Hematopoietic multipotent progenitor cell (in vitro differentiated cells): ENCODE measurements at regions not wholly inside any gene's neighbourhood (a gene's known extent, or its start where the extent isn't known, plus 50 kb on each side); places are given as distances from the start of the nearest gene placed in this dataset.

Experiments used
- DNase-seq, 3 donors: peaks; one replicate each; pipeline ENCODE4 v3.0.0-alpha.2; 2011 to 2015; ENCODE audit warnings: low read depth in 2 of 3, low spot score in 2 of 3

GRCh38 chr9:129405089-129405826, 215.6 kb downstream of the C9orf50 start:
- DNase-seq, result no peak

- no peak for DNase-seq
Measured at GRCh38 chr9:129404621-129405020, 216.3 kb downstream of the C9orf50 start.

GRCh38 chr9:129403779-129404620, 216.9 kb downstream of the C9orf50 start:
- DNase-seq, result no peak

GRCh38 chr9:129402931-129403778, 217.7 kb downstream of the C9orf50 start:
- DNase-seq, result no peak

- no peak for DNase-seq
Measured at GRCh38 chr9:129402371-129402739, 218.5 kb downstream of the C9orf50 start.

- no peak for DNase-seq
Measured at GRCh38 chr9:129401623-129402370, 219.1 kb downstream of the C9orf50 start.

GRCh38 chr9:129400971-129401622, 219.8 kb downstream of the C9orf50 start:
- no peak for DNase-seq

- DNase-seq, result no peak
Measured at GRCh38 chr9:129400001-129400970, 220.6 kb downstream of the C9orf50 start.

- no peak for DNase-seq
Measured at GRCh38 chr9:129399634-129399990, 221.3 kb downstream of the C9orf50 start.

- peak in 1 of 3 donors; percentile 51 for DNase-seq
Measured at GRCh38 chr9:129398961-129399633, 221.0 kb upstream of the IER5L start.

- no peak for DNase-seq
Measured at GRCh38 chr9:129398101-129398960, 220.3 kb upstream of the IER5L start.

GRCh38 chr9:129397335-129397734, 219.3 kb upstream of the IER5L start:
- no peak for DNase-seq

- DNase-seq, result no peak
Measured at GRCh38 chr9:129396365-129396708, 218.3 kb upstream of the IER5L start.

GRCh38 chr9:129395633-129396364, 217.7 kb upstream of the IER5L start:
- DNase-seq, result no peak

GRCh38 chr9:129394886-129395279, 216.8 kb upstream of the IER5L start:
- DNase-seq, result no peak

- DNase-seq, result no peak
Measured at GRCh38 chr9:129394061-129394885, 216.2 kb upstream of the IER5L start.
